Stimulated activated CD8-positive, alpha-beta memory T cell treated with anti-CD3 and anti-CD28 coated beads, Interleukin-2, amount 100 ng/mL, for 1 hour (primary cell): ENCODE measurements at regions not wholly inside any gene's neighbourhood (a gene's known extent, or its start where the extent isn't known, plus 50 kb on each side); places are given as distances from the start of the nearest gene placed in this dataset.
A peak's percentile ranks its signal among the peaks of the same experiment; 100 is the strongest.

ENCODE experiments used
- DNase-seq, 2 donors: peaks; one replicate each; pipeline ENCODE4 v3.0.0-alpha.2; 2020; ENCODE audit warnings: low read depth in 2 of 2

- DNase-seq, result no peak
These were observed 61.2 kb upstream of the GLI2 start for GRCh38 chr2:120674246-120675170.

DNA sequence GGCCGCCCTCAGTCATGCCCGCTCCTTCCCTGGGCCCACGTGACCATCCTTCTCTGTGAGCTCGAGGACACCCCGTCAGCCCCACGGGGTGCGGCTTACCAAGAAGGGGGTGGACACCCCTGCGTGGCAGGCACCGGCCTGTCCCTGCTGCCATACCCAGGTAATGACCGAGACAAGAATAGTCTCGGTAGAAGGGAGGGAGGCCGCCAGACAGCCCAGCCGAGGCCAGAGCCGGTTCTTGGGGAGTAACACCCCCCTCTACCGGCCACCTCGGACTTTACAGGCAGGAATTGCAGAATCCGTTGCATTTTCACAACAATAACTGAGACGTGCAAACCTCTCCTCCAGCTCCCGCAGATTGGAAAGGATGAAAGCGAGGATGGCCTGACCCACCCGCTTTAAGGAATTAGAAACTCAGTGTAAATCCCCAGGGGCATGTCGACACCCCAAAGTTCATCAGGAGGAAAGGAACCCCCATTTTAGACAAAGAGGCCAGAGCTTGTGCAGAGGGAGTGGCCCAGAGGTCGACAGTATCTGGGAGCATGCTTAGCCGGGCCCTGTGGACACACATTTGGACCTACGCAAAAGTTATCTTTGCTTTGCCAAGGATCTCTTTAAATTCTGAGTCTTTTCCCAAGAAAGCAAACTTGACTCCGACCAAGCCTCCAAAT, 60.1 kb upstream of the GLI2 start:
- DNase-seq, result no peak

GRCh38 chr2:120677221-120677620, 58.4 kb upstream of the GLI2 start:
- DNase-seq, result no peak

GRCh38 chr2:120677696-120678247, 57.9 kb upstream of the GLI2 start:
- DNase-seq, result no peak

DNA sequence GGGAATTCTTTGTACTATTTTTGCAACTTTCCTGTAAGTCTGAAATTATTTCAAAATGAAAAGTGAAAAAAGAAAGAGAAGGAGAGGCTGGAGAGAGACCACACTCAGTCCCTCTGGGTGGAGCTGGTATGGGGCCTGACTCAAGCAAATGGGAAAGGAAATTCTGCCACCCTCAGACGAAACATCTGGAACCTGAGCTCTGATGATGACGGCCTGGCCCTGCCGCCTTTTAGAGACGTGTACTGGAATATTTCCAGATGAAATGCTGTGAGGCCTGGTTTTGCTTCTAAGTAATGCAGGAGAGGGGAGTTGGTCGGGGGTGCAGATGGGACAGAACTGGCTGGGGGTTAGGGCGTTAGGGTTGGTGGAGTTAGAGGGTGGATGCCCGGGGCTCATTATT, 57.4 kb upstream of the GLI2 start:
- DNase-seq, result no peak

DNA sequence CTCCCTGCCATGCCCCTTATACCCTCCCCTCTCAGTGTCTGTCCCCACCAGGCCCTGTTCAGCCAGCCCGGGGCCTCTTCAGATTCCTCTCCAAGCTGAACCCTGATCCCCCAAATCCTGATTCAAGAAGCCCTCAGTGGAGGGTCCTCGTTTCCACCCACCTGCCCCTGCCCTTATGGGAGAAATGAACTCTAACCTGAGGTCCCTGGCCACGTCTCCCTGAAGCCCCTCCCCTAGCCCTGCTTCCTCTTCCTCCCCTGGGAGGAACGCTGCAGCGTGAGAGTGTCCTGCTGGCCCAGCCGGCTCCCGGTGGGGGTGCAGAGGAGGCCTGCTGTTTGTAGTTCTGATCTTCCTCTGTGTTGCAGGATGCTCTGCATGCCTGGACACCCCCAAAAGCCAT, 56.7 kb upstream of the GLI2 start:
- DNase-seq, result no peak

DNA sequence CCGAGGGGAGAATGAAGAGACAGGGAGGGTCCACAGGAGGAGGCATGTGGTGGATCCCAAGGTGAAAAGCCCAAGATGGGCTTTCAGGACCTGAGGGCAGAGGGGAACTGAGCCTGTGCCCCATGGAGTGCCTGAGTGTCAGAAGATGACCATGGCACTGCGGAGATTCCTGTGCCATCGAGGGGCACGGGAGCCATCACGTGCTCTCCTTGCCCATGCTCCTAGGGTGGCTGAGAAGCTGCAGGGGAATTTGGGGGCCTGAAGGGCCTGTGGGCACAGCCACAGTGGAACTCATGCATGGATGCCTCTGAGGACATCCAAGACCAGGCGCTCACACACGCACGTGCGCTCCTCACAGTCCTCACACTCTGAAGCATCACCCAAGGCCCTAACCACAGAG, 56.1 kb upstream of the GLI2 start:
- no peak for DNase-seq

- peak; percentile 34 to 47 for DNase-seq
These were observed 55.4 kb upstream of the GLI2 start for GRCh38 chr2:120680136-120680761.

DNA sequence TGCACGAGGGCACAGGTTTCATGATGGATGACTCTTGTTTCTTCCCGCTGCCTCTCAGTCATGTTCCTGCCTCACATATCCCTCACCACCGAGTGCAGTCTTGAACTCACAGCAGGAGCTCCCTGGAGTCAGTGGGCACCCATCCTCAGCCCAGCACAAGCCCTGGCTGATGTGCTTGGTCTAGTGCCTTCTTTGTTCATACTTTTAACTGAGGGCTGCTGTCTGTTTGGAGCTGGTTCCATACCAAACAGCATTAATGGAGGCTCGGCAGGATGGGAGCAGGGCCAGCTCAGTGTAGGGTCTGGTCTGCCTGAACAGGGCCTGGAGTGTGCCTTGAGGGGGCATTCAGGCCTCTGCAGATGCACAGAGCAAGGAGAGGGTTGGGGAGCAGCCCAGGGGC, 54.5 kb upstream of the GLI2 start:
- no peak for DNase-seq

DNA sequence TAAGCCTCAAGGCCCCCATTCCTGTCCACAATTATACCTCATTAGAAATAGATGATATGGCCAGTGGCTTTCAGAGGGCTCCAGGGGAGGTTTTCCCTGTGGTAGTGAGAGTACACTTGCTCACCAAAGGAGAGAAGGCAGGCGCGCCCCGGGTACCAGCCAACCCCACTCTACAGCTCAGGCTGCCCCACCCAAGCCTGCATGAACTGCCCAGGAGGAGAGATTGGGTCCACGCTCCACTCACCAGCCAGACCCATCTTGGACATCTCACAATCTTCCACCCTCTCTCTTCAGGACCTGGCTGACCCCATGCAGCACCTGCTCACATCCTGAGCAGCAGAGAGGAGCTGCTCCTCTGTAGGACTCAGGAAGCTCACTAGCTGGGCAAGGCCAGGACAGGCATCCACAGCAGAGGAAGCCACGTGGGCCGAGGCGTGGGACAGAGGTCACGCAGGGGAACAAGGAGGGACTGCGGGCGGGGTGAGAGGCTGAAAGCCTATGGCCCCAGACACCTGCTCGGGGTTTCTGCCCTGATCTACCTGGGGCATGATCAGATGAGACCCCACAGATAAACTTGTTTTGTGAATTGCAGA, 53.9 kb upstream of the GLI2 start:
- DNase-seq, result no peak

DNA sequence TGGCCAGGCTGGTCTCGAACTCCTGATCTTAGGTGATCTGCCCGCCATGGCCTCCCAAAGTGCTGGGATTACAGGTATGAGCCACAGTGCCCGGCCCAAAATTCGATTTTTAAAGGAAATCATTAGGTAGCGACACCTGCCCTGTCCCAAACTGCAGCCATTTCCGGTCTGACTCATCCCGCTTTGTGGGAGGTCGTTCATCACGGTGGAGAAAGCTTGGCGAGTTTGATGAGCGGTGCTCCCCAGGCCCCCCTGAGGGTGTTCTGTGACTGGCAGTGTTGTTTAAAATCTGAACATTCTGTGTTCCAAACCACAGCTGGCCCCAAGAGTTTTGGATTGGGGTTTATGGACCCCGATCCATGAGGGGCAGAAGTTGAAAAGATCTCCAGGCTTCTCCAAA, 53.0 kb upstream of the GLI2 start:
- DNase-seq, result no peak

DNA sequence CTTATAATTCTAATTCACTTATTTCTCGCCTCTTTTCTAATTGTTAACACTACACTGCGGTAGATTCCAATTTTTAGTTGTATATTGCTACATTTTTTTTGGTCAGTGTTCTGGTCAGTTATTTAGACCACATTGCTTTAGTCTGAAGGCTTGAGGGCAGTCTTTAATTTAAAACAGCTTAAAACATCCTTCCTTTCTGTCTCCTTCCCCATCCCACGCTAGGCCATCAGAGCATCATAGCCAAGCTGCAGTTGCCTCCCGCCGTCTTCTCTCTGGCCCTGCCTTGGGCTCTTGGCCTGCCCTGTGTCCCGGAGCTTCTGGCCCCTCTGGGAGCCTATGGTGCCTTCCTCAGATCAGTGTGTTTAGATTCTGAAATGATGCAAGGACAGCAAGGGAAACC, 52.6 kb upstream of the GLI2 start:
- no peak for DNase-seq

GRCh38 chr2:120683701-120684100, 52.0 kb upstream of the GLI2 start:
- DNase-seq, result no peak

- no peak for DNase-seq
These were observed 51.2 kb upstream of the GLI2 start for GRCh38 chr2:120684289-120685065.

GRCh38 chr2:120685066-120685973, 50.3 kb upstream of the GLI2 start:
- DNase-seq, result no peak
